GM18867 (cell line): ENCODE measurements at regions not wholly inside any gene's neighbourhood (a gene's known extent, or its start where the extent isn't known, plus 50 kb on each side); places are given as distances from the start of the nearest gene placed in this dataset.

Source experiments
- ATAC-seq: cut with Tn5 transposase; IDR thresholded peaks from one replicate; pipeline ENCODE4 v1.9.1; 2021; ENCODE audit warnings: mild to moderate bottlenecking, moderate library complexity; ENCODE audit not compliant: unreplicated experiment

GRCh38 chr3:187994221-187995042 lies 159.5 kb upstream of the LPP start:
- no peak for ATAC-seq

GRCh38 chr3:187995043-187995400 lies 158.9 kb upstream of the LPP start:
- no peak for ATAC-seq

GRCh38 chr3:187995667-187996066 lies 158.3 kb upstream of the LPP start:
- no peak for ATAC-seq

- no peak for ATAC-seq
These were observed 157.3 kb upstream of the LPP start for GRCh38 chr3:187996609-187997008.

- ATAC-seq: no peak
These were observed 156.5 kb upstream of the LPP start for GRCh38 chr3:187997490-187997889.

- no peak for ATAC-seq
These were observed 155.9 kb upstream of the LPP start for GRCh38 chr3:187997946-187998561.

- ATAC-seq: no peak
These were observed 155.3 kb upstream of the LPP start for GRCh38 chr3:187998611-187999010.

- no peak for ATAC-seq
These were observed 154.1 kb upstream of the LPP start for GRCh38 chr3:187999821-188000220.

GRCh38 chr3:188000361-188000861 lies 153.5 kb upstream of the LPP start:
- ATAC-seq: no peak

- ATAC-seq: no peak
These were observed 152.9 kb upstream of the LPP start for GRCh38 chr3:188001093-188001492.

- ATAC-seq: no peak
These were observed 152.0 kb upstream of the LPP start for GRCh38 chr3:188001926-188002325.

- ATAC-seq: no peak
These were observed 151.3 kb upstream of the LPP start for GRCh38 chr3:188002626-188003138.

GRCh38 chr3:188003188-188004171 lies 150.5 kb upstream of the LPP start:
- no peak for ATAC-seq

- ATAC-seq: no peak
These were observed 147.1 kb upstream of the LPP start for GRCh38 chr3:188006726-188007393.

GRCh38 chr3:188007897-188008296 lies 146.1 kb upstream of the LPP start:
- no peak for ATAC-seq

GRCh38 chr3:188008582-188009213 lies 145.3 kb upstream of the LPP start:
- ATAC-seq: no peak

- ATAC-seq: no peak
These were observed 143.5 kb upstream of the LPP start for GRCh38 chr3:188010478-188010877.

- ATAC-seq: no peak
These were observed 134.2 kb upstream of the LPP start for GRCh38 chr3:188019727-188020126.

- ATAC-seq: no peak
These were observed 132.9 kb upstream of the LPP start for GRCh38 chr3:188021041-188021440.

GRCh38 chr3:188021502-188022040 lies 132.4 kb upstream of the LPP start:
- no peak for ATAC-seq
